ENCODE measurements at regions not wholly inside any gene's neighbourhood (a gene's known extent, or its start where the extent isn't known, plus 50 kb on each side); places are given as distances from the start of the nearest gene placed in this dataset.

- TF ChIP-seq CTCF (IDR thresholded peaks at IDR 0.05) = no peak
- no peak for TF ChIP-seq POLR2AphosphoS5 (IDR thresholded peaks at IDR 0.05)
- TF ChIP-seq POLR2A (IDR thresholded peaks at IDR 0.05; ENCODE audit: low read depth) = no peak
Observed at GRCh38 chr14:98144964-98145363, 1127.0 kb downstream of the BCL11B start.
